Daoy (cell line): ENCODE measurements at regions not wholly inside any gene's neighbourhood (a gene's known extent, or its start where the extent isn't known, plus 50 kb on each side); places are given as distances from the start of the nearest gene placed in this dataset.

ENCODE experiments used
- DNase-seq: peaks from one replicate; pipeline ENCODE4 v3.0.0-alpha.2; 2015; ENCODE audit warnings: low read depth

DNA sequence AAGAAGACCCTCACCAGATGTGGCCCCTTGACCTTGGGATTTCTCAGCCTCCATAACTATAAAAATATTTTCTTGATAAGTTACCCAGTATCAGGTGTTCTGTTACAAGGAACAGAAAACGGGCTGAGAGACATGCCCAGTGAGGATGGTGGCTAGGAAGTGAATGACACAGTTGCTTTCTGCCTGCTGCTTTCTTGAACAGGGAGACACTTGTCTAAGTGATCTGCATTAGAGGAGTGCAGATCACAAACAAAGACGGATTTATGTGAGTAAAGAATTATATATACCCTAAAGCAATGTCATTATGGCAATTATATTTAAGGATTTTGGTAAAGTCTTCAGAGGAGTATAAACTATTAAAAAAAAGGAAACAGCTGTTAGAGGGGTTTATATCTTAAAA, 169.2 kb upstream of the AHR start:
- no peak for DNase-seq

- peak; percentile 71 for DNase-seq
These were observed 168.0 kb upstream of the AHR start for GRCh38 chr7:17130281-17131059.

DNA sequence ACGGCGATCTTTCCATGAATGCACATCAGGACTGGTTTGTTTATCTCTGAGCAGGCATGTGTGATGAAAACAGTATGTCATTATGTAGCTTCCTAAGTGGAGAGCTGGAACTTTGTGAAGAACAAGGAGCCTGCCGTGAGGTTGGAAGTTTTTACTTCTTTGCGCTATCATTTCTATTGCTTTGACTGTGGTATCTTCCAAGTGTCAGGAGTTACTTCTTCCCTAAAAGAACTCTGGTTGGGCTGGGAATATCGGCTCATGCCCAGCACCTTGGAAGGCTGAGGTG, 167.4 kb upstream of the AHR start:
- DNase-seq: no peak

- no peak for DNase-seq
These were observed 166.3 kb upstream of the AHR start for GRCh38 chr7:17131983-17132655.

DNA sequence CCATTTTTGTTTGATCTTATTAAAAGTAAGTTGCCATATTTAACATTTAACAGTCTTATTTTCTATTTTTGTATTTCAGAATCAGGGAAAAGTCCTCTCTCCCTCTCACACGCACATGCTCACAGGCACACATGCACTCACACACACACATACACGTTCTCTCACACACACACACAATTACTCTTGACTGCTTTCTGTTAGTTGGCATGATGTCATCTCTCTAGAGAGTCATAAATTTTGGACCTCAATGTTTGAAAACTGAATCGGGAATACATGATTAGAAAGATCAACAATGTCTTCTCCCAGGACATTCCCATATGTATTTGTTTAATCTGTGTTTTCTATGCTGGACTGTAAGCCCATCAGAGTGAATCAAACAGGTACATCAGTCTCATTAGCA, 165.7 kb upstream of the AHR start:
- no peak for DNase-seq

DNA sequence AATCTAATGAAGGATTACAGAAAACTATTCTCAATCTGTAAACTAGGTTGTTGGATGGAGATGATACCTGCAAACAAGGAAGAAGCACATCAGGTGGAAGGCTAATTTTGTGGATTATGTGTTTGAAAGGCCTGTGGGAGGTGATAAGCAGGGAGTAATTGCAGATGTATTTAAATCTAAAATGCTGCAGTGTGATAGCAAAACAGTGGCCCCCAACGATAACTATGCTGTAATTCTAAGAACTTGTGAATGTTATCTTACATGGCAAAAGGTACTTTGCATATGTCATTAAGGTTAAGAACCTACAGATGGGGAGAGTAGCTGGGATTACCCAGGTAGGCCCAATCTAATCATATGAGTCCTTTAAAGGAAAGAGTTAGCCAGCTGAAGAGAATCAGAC, 164.5 kb upstream of the AHR start:
- no peak for DNase-seq

DNA sequence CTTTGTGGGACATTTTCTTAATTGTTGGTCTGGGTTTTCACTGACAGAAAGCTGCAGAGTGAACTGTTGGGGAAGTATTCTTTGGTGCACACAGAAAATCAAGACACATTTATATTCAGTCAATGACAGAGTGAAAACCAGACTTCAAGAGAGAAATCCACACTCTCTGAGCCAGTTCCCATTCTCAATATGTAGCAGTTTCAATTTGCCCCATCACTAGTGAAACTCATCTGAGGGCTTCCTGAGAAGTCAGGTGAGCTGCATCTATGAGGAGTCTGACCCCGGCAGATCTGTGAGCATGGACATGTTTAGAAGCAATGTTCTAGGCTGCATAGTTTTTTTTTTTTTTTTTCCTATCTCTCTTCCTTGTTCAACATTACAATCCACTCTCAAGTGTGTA, 163.7 kb upstream of the AHR start:
- no peak for DNase-seq

DNA sequence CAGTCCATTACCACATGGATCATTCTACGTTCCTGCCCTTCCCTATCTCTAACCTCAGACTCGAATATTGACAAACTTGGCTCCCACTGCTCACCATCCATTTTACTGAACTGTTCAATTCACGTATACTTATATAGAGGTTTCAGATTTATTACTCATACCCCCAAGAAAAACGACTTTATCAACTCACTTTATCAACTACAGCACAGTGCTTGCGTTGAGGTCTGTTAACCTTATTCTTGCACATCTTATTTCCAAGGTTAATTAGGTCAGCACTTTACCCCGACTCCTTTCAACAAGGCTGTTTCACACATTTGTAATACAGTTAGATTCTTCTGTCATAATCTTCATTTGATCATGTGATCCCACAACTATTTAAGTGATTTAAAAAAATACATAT, 162.3 kb upstream of the AHR start:
- no peak for DNase-seq

- DNase-seq: no peak
These were observed 159.4 kb upstream of the AHR start for GRCh38 chr7:17139081-17139480.

DNA sequence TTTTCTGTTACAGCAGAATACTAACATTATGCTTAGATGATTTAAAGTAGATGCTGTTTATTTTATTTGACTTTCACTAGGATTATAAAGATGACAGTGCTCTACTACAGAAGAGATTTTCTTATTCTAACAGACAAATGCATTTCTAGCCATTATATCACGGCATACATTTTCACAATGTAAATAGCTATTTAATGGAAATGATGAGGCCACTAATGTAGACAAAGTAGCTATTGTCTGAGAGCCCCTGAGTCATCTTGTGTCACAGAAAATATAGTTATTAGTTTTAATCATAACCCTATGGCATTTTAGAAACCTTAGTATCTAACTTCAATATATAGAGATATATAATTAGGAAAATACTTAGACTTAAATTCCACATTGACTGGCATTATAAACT, 158.0 kb upstream of the AHR start:
- no peak for DNase-seq

DNA sequence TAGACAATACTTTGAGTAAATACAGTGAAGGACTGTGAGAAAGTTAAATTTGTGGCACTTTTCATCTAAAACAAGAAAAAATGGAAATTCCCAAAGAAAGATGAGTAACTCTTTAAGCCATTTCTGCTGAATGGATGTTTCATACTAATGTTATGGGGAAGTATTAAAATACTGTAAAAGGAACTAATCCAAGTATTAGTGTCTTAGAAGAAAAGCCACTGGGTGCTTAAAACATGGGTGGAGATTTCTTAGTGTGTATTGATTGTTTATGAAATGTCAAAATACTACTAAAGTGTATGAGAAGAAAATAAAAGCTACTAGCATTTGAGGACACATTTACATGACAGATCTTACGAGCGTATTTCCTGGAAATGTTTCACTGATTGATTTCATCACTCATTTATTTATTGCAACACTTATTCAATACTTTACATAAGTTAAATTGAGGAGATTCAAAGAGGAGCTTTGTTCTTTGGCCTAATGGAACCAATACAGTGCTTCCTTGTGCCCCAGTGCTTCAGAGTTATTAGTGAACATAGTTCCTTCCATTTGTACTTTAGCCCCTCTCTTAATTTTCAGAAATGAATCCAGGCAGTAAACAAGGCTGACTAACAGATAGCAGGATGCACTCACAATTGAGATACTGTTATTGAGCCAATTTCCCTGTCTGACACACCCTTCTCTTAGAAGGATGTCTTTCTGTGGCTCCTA, 155.5 kb upstream of the AHR start:
- DNase-seq: no peak

- peak; percentile 51 for DNase-seq
These were observed 154.1 kb upstream of the AHR start for GRCh38 chr7:17144322-17144721.

DNA sequence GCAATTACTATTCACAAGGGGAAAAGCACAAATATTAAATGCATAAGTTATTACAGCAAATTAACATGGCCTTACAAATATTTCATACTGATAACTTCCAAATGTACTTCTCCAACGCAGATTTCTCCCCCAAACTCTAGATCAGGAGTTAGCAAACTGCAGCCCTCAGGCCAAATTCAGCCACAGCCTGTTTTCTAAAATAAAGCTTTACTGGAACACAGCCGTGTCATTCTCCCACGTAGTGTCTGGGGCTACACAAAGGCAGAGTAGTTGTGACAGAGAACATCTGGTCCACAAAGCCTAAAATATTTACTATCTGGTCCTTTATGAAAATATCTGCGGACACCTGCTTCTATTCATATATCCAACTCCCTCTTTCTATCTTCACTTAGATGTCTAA, 151.8 kb upstream of the AHR start:
- DNase-seq: no peak

DNA sequence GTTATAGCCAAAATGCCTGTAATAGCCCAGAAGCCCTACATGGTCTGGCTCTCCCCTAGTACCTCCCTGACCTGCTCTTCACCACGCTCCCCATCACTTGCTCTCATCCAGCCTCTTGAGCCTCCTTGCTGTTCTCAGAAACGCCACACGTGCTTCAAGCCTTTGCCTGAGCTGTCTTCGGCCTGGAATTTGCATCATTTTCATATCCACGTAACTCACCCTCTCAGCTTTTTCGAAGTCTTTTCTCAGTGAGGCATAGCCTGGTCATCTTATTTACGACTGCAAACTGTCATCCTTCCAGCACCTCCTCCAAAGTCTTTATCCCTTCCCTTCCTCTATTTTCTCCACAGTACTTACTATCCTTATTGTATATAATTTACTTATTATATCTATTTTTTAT, 151.0 kb upstream of the AHR start:
- DNase-seq: no peak

GRCh38 chr7:17150018-17150417, 148.4 kb upstream of the AHR start:
- DNase-seq: no peak

DNA sequence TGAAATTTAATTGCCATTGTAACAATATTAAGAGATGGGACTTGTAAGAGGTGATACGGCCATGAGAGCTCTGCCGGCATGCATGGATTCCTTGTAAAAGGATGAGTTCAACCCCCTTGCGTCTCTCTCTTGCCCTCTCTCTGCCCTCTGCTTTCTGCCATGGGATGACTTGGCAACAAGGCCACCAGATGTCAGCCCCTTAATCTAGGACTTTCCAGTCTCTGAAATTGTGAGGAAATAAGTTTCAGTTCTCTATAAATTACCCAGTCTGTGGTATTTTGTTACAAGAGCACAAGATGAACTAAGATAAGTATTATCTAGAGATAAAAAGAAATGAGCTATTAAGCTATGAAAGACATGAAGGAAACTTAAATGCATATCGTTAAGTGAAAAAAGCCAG, 145.7 kb upstream of the AHR start:
- DNase-seq: no peak

- no peak for DNase-seq
These were observed 144.9 kb upstream of the AHR start for GRCh38 chr7:17153536-17153935.

DNA sequence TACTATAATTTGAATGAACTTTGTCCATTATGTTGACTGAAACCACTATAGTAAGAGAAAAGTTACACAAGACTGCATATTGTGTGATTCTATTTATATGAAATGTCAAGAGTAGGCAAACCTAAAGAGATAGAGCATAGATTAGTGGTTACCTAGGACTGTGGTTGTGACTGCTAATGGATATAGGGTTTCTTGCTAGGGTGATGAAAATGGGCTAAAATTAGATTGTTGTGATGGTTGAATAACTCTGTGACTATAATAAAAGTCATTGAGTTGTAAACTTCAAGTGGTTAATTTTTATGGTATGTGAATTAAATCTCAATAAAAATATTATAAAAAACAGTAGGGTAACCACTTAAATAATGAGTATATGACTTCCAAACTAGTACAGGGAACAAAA, 142.9 kb upstream of the AHR start:
- DNase-seq: no peak

- no peak for DNase-seq
These were observed 140.2 kb upstream of the AHR start for GRCh38 chr7:17158261-17158660.

DNA sequence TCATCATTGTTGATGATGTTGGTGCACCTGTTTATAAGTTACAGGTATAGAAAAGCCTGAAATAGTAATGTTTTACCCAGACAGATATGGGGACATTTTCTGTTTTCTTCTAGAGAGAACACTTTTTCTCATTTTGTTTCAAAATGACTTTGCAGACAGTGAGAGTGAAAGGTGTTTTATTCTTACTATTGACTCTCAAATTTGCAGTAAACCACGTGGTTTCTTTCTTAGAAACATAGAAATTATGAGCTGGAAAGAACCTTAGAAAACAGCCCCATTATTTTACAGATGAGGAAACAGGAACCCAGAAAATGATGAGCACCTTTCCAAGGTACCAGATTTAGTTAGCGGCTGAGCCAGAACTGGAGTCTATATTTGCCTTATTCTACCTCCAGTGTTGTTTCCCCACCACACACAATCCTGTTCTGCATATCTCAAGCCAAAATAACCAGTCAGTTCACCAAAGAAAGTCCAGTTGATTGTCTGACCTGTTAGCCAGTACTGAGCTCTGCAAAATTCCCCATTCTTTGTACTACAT, 138.9 kb upstream of the AHR start:
- DNase-seq: no peak

DNA sequence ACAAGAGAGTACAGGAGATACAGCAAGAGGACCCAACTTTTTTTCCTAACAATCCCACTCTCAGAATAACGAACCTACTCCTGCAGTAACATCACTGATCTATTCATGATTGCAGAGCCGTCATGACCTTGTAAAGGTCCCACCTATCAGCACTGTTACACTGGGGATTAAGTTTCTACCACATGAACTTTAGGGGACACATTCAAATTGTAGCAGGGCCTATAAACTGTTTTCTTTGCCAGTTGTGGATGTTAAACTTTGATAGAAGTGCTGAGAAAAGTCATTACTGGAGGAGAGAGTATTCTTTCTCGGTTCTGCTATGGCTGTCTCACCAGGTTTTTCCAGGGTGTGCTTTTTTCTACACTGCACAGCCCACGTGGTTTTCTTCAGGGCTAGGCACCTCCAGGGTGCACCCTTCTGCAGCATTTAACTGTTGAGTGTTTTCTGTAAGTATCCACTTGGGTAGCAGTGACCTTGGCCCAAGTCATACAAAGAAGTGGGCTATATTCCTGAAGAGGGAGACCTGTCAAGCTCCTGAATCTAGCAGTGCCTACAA, 131.6 kb upstream of the AHR start:
- no peak for DNase-seq

GRCh38 chr7:17168416-17168815, 130.0 kb upstream of the AHR start:
- no peak for DNase-seq

GRCh38 chr7:17171427-17171826, 127.0 kb upstream of the AHR start:
- DNase-seq: no peak
